HepG2 (cell line): ENCODE measurements at regions not wholly inside any gene's neighbourhood (a gene's known extent, or its start where the extent isn't known, plus 50 kb on each side); places are given as distances from the start of the nearest gene placed in this dataset.

Experiments
- ATAC-seq: fragments of 200-7000 bp; cut with Tn5 transposase; 3 replicates; pipeline ENCODE4 v1.9.1; 2020; ENCODE audit warnings: mild to moderate bottlenecking, moderate library complexity
- BruUV-seq: library from RNA; stranded (reverse); fragments of 400-500 nt; replicated peaks from 2 replicates; lab custom pipeline; 2021; lab: Mats Ljungman, UMichigan
- CTCF ChIA-PET: fragments of 300-600 bp; formaldehyde crosslinking; extraction: SDS; loops from one replicate; lab custom pipeline; 2021; ENCODE audit warnings: low total read pairs, inconsistent platforms, low intra/inter-chr PET ratio; lab: Yijun Ruan, JAX
- POLR2A ChIA-PET: fragments of 350-600 bp; sonication (Branson Sonifier 250); formaldehyde crosslinking; loops from one replicate; lab custom pipeline; 2020; ENCODE audit warnings: antibody characterized with exemption, inconsistent platforms; lab: Yijun Ruan, JAX
- DNase-seq: peaks from one replicate; pipeline ENCODE4 v3.0.0-alpha.2; 2015; ENCODE audit warnings: low spot score
- FAIRE-seq: peaks from 3 replicates; lab custom pipeline; 2011; peaks lifted over from hg19 to GRCh38; lab: Jason Lieb, UNC
- H2AFZ ChIP-seq: one replicate; pipeline ENCODE4 v1.6.1; 2011; ENCODE audit warnings: low read length, inconsistent platforms
- H3K27ac ChIP-seq: fragments of 300-600 bp; 3 replicates; pipeline ENCODE4 v1.8.0; 2011; ENCODE audit warnings: mixed run types, mild to moderate bottlenecking, mixed read lengths, low read length, inconsistent platforms; ENCODE audit not compliant: insufficient read depth; ENCODE audit errors: extremely low read length
- H3K27me3 ChIP-seq, 2 experiments: fragments of 200-600 bp in 1 of 2; 2 replicates in 1 of 2; 3 replicates in 1 of 2; pipeline versions ENCODE4 v1.6.0 to v1.8.0; 2011; ENCODE audit warnings: low read length in 2 of 2, mild to moderate bottlenecking in 2 of 2, moderate library complexity in 2 of 2, inconsistent platforms in 1 of 2; ENCODE audit not compliant: insufficient read depth in 2 of 2, control insufficient read depth in 1 of 2
- H3K36me3 ChIP-seq, 2 experiments: fragments of 200-600 bp in 1 of 2; replicated peaks in 1 of 2; 2 replicates in 1 of 2; 3 replicates in 1 of 2; pipeline versions ENCODE4 v1.5.1 to v1.8.0; 2011; ENCODE audit warnings: low read length in 2 of 2, inconsistent platforms in 1 of 2; ENCODE audit not compliant: insufficient read depth in 2 of 2, control insufficient read depth in 1 of 2
- H3K4me1 ChIP-seq: 2 replicates; pipeline ENCODE4 v1.5.1; 2012; ENCODE audit warnings: low read length, inconsistent platforms; ENCODE audit not compliant: insufficient read depth
- H3K4me2 ChIP-seq: 2 replicates; pipeline ENCODE4 v1.6.0; 2011; ENCODE audit warnings: low read depth, low read length, inconsistent platforms
- H3K4me3 ChIP-seq, 3 experiments: fragments of 200-600 bp in 1 of 3; sonication (generic), shearing (Covaris generic) in 1 of 3; replicated peaks in 1 of 3; 2 replicates each; pipeline ENCODE4 v1.5.1; 2011 to 2016; ENCODE audit warnings: low read length in 3 of 3, inconsistent platforms in 2 of 3, low read depth in 2 of 3, mild to moderate bottlenecking in 2 of 3, control low read depth in 1 of 3, mixed read lengths in 1 of 3; ENCODE audit not compliant: insufficient read depth in 1 of 3
- H3K79me2 ChIP-seq: one replicate; pipeline ENCODE4 v1.6.1; 2011; ENCODE audit warnings: low read length, inconsistent platforms; ENCODE audit not compliant: insufficient read depth
- H3K9ac ChIP-seq: 2 replicates; pipeline ENCODE4 v1.6.0; 2011; ENCODE audit warnings: mild to moderate bottlenecking, low read depth, low read length, inconsistent platforms; ENCODE audit not compliant: insufficient read depth
- H3K9me3 ChIP-seq: 2 replicates; pipeline ENCODE4 v1.5.1; 2012; ENCODE audit warnings: mild to moderate bottlenecking, low read length
- H4K20me1 ChIP-seq: 2 replicates; pipeline ENCODE4 v1.6.0; 2011; ENCODE audit warnings: inconsistent platforms, mild to moderate bottlenecking, low read length, moderate library complexity; ENCODE audit not compliant: insufficient read depth
- CREM ChIP-seq, 2 experiments: sonication (generic) in 1 of 2; formaldehyde crosslinking in 1 of 2; IDR thresholded peaks; 2 replicates each; pipeline versions ENCODE4 v1.4.0 to v1.6.1; 2016 to 2020; ENCODE audit warnings: antibody characterized with exemption in 1 of 2, mild to moderate bottlenecking in 1 of 2, missing genetic modification reagents in 1 of 2
- SP4 ChIP-seq: sonication (generic); formaldehyde crosslinking; IDR thresholded peaks from 2 replicates; pipeline ENCODE4 v1.8.1; 2023; ENCODE audit warnings: mild to moderate bottlenecking, missing genetic modification reagents
- SRY ChIP-seq: sonication (generic); formaldehyde crosslinking; IDR thresholded peaks from 2 replicates; pipeline ENCODE4 v1.8.0; 2022; ENCODE audit warnings: mild to moderate bottlenecking, missing genetic modification reagents
- TBX3 ChIP-seq: fragments of 450-650 bp; IDR thresholded peaks from 2 replicates; pipeline ENCODE4 v1.6.1; 2017; ENCODE audit warnings: antibody characterized with exemption, mild to moderate bottlenecking, inconsistent platforms, borderline replicate concordance
- ZNF777 ChIP-seq: sonication (generic); formaldehyde crosslinking; IDR thresholded peaks from 2 replicates; pipeline ENCODE4 v1.4.0; 2020; ENCODE audit warnings: missing genetic modification reagents
- WGBS: methylation state at CpG from one replicate; pipeline ENCODE4 v1.1.6; 2017; ENCODE audit warnings: low lambda C conversion rate; 5-methylcytosine and 5-hydroxymethylcytosine counted together
- in situ Hi-C: cut with HindIII; loops from 2 replicates; pipeline ENCODE4 v1.10.0; 2017; ENCODE audit warnings: low pct_unique_long_range_greater_than_20kb; ENCODE audit not compliant: extremely low pct_ligation_motif_present
- intact Hi-C: fragments of 100-400 bp; cut with micrococcal nuclease; formaldehyde crosslinking; loops from one replicate; pipeline ENCODE4 v1.10.0; 2022; ENCODE audit not compliant: unreplicated experiment
- TF ChIP-seq, protein P1 (sequence below): sonication (generic); formaldehyde crosslinking; IDR thresholded peaks from 2 replicates; pipeline ENCODE4 v1.4.0; 2020; ENCODE audit warnings: missing genetic modification reagents, borderline replicate concordance

DNA sequence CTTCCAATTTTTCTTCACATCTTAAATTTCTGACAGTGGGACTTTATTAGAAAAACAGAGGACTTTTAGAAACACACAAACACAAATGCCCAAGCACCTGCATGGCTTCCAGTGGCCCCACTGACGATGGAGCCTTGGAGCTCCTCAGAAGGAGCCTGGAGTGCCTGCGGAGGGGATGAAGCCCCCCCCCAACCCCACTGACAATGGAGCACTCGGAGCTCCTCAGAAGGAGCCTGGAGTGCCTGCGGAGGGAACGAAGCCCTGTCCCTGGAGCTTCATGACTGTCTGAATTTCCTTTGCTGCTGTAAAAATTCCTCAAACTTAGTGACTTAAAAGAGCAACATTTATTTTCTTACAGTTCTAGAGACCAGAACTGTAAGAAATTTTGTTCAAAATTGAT, 80.1 kb upstream of the VRK1 start:
- ChIA-PET CTCF (no interaction called here), POLR2A (no interaction called here)
- Histone ChIP-seq H3K4me3 (no peak overlapping the region), H3K36me3 (no peaks in the 10 kb centered on the region), H3K27ac (no peak overlapping the region), H3K4me1 (no peaks in the 10 kb centered on the region), H3K4me2 (no peak overlapping the region), H4K20me1 (no peaks in the 10 kb centered on the region), H3K79me2 (no peaks in the 10 kb centered on the region), H3K27me3 (peaks cover 2 to 29% of the 10 kb centered on the region in 2 experiments; a peak in 4 of 5 replicates), H2AFZ (no peak overlapping the region), H3K9ac (no peak overlapping the region), H3K9me3 (no peaks in the 10 kb centered on the region)
- TF ChIP-seq SP4 (no peak), CREM (IDR thresholded peaks at IDR 0.05) (no peak), CREM (CRISPR knock-in tag; IDR thresholded peaks at IDR 0.05) (no peak), TBX3 (no peak), ZNF777 (CRISPR knock-in tag) (no peak), SRY (CRISPR knock-in tag) (no peak)
- TF ChIP-seq, protein P1, sequence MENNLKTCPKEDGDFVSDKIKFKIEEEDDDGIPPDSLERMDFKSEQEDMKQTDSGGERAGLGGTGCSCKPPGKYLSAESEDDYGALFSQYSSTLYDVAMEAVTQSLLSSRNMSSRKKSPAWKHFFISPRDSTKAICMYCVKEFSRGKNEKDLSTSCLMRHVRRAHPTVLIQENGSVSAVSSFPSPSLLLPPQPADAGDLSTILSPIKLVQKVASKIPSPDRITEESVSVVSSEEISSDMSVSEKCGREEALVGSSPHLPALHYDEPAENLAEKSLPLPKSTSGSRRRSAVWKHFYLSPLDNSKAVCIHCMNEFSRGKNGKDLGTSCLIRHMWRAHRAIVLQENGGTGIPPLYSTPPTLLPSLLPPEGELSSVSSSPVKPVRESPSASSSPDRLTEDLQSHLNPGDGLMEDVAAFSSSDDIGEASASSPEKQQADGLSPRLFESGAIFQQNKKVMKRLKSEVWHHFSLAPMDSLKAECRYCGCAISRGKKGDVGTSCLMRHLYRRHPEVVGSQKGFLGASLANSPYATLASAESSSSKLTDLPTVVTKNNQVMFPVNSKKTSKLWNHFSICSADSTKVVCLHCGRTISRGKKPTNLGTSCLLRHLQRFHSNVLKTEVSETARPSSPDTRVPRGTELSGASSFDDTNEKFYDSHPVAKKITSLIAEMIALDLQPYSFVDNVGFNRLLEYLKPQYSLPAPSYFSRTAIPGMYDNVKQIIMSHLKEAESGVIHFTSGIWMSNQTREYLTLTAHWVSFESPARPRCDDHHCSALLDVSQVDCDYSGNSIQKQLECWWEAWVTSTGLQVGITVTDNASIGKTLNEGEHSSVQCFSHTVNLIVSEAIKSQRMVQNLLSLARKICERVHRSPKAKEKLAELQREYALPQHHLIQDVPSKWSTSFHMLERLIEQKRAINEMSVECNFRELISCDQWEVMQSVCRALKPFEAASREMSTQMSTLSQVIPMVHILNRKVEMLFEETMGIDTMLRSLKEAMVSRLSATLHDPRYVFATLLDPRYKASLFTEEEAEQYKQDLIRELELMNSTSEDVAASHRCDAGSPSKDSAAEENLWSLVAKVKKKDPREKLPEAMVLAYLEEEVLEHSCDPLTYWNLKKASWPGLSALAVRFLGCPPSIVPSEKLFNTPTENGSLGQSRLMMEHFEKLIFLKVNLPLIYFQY (CRISPR knock-in tag) = no peak
- ATAC-seq (no peak), DNase-seq (no peak), FAIRE-seq (no peak)
- no TSS peak for BruUV-seq
- in situ Hi-C loops (no loop called here), intact Hi-C loops (no loop called here)
- 43% methylated on average over 4 of the region's 5 CpGs for WGBS
